DND-41 (cell line): ENCODE measurements at regions not wholly inside any gene's neighbourhood (a gene's known extent, or its start where the extent isn't known, plus 50 kb on each side); places are given as distances from the start of the nearest gene placed in this dataset.

Source experiments
- ATAC-seq: fragments of 200-7000 bp; cut with Tn5 transposase; 3 replicates; pipeline ENCODE4 v1.9.1; 2021; ENCODE audit warnings: low read depth; ENCODE audit not compliant: insufficient read depth
- DNase-seq: peaks from one replicate; pipeline ENCODE4 v3.0.0-alpha.2; 2020
- H2AFZ ChIP-seq: 2 replicates; pipeline ENCODE4 v1.6.0; 2012; ENCODE audit warnings: low read depth, low read length
- H3K27ac ChIP-seq: 2 replicates; pipeline ENCODE4 v1.5.1; 2012; ENCODE audit warnings: low read length, inconsistent platforms
- H3K27me3 ChIP-seq: fragments of 200-600 bp; sonication (generic); 2 replicates; pipeline ENCODE4 v1.6.0; 2012; ENCODE audit warnings: low read length, mild to moderate bottlenecking, inconsistent platforms; ENCODE audit not compliant: insufficient read depth, poor library complexity
- H3K36me3 ChIP-seq: 2 replicates; pipeline ENCODE4 v1.5.1; 2012; ENCODE audit warnings: low read length, inconsistent platforms; ENCODE audit not compliant: insufficient read depth
- H3K4me1 ChIP-seq: 2 replicates; pipeline ENCODE4 v1.5.1; 2012; ENCODE audit warnings: mild to moderate bottlenecking, low read length; ENCODE audit not compliant: insufficient read depth
- H3K4me2 ChIP-seq: 2 replicates; pipeline ENCODE4 v1.6.0; 2012; ENCODE audit warnings: mild to moderate bottlenecking, moderate library complexity, low read length, inconsistent platforms; ENCODE audit not compliant: insufficient read depth
- H3K4me3 ChIP-seq, 2 experiments: fragments of 200-600 bp in 1 of 2; shearing (Covaris generic) in 1 of 2; 2 replicates each; pipeline ENCODE4 v1.5.1; 2012 to 2016; ENCODE audit warnings: inconsistent platforms in 2 of 2, low read length in 2 of 2, mild to moderate bottlenecking in 2 of 2, low read depth in 1 of 2, moderate library complexity in 1 of 2
- H3K79me2 ChIP-seq: 2 replicates; pipeline ENCODE4 v1.6.0; 2012; ENCODE audit warnings: low read length, inconsistent platforms; ENCODE audit not compliant: insufficient read depth
- H3K9ac ChIP-seq: 2 replicates; pipeline ENCODE4 v1.6.0; 2012; ENCODE audit warnings: low read depth, mild to moderate bottlenecking, inconsistent platforms, low read length, moderate library complexity
- H3K9me3 ChIP-seq: 2 replicates; pipeline ENCODE4 v1.5.1; 2012; ENCODE audit warnings: low read length, moderate library complexity, mild to moderate bottlenecking, inconsistent platforms; ENCODE audit not compliant: insufficient read depth, severe bottlenecking
- H4K20me1 ChIP-seq: 2 replicates; pipeline ENCODE4 v1.6.0; 2012; ENCODE audit warnings: low read length; ENCODE audit not compliant: insufficient read depth
- EZH2 ChIP-seq: IDR thresholded peaks from 3 replicates; pipeline ENCODE4 v1.6.1; 2012; ENCODE audit warnings: borderline replicate concordance, low read depth, mild to moderate bottlenecking, moderate library complexity, low read length, inconsistent platforms; ENCODE audit not compliant: severe bottlenecking
- TF ChIP-seq, protein P1 (sequence below): IDR thresholded peaks from 2 replicates; pipeline ENCODE4 v1.5.1; 2012; ENCODE audit warnings: borderline replicate concordance, low read length, moderate library complexity, mild to moderate bottlenecking; ENCODE audit not compliant: poor library complexity, severe bottlenecking; ENCODE audit errors: extremely low read depth

DNA sequence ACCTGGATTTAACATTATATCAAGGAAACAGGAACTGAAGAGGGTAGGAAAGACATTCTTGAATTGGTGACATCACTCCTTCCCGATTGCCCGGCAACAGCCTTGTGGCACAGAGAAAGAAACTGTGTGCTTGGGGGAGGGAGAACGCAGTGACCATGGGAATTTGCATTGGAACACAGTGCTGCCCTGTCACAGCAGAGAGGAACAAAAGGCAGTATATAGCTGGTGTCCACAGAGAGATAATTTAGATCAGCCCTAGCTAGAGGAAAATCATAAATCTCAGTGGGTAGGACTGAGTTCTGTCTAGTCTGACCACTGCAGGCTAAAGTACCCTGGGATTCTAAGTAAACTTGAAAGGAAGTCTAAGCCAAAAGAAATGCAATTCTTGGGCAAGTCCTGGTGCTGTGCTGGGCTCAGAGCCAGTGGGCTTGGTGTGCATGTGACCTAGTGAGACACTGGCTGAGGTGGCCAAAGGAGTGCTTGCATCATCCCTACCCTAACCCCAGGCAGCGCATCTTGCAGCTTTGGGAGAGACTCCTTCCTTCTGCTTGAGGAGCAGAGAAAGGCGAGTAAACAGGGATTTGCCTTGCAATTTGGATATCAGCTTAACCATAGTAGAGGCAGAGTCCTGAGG is 697.6 kb downstream of the HACE1 start:
- ATAC-seq (no peak), DNase-seq (no peak)
- Histone ChIP-seq H3K9me3 (no peaks in the 10 kb centered on the region), H4K20me1 (no peaks in the 10 kb centered on the region), H3K79me2 (no peaks in the 10 kb centered on the region), H3K36me3 (no peaks in the 10 kb centered on the region), H2AFZ (no peak overlapping the region), H3K4me3 (no peak overlapping the region), H3K27ac (no peak overlapping the region), H3K27me3 (no peaks in the 10 kb centered on the region), H3K9ac (no peak overlapping the region), H3K4me2 (no peak overlapping the region), H3K4me1 (no peaks in the 10 kb centered on the region)
- TF ChIP-seq, protein P1, sequence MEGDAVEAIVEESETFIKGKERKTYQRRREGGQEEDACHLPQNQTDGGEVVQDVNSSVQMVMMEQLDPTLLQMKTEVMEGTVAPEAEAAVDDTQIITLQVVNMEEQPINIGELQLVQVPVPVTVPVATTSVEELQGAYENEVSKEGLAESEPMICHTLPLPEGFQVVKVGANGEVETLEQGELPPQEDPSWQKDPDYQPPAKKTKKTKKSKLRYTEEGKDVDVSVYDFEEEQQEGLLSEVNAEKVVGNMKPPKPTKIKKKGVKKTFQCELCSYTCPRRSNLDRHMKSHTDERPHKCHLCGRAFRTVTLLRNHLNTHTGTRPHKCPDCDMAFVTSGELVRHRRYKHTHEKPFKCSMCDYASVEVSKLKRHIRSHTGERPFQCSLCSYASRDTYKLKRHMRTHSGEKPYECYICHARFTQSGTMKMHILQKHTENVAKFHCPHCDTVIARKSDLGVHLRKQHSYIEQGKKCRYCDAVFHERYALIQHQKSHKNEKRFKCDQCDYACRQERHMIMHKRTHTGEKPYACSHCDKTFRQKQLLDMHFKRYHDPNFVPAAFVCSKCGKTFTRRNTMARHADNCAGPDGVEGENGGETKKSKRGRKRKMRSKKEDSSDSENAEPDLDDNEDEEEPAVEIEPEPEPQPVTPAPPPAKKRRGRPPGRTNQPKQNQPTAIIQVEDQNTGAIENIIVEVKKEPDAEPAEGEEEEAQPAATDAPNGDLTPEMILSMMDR: no peak
- TF ChIP-seq EZH2: no peak

DNA sequence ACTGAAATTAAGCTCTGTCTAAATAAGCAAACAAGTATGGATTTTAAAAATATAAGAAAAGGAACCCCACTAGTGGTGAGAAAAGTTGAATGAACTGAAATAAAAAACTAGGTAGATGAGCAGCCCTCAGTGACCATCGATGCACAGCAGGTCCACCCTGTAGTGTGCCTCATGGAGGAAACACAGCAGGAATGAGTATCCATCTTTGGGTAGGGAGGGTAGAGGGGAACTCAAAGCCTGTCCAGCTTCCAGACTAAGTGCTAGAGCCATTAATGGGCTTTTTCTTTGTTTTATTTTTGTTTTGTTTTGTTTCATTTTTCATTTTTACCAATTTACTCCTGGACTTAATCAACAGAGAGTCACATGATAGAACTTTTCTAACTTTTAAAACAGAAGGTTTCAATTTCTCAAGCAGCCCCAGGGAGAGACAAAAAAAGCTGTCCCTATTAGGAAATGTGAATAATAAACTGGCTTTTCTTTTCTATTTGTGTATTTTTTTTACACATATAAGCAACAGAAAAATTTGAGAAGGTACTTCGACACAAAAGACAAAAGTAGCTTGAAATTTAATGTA is 700.6 kb downstream of the HACE1 start:
- no peak overlapping the region for H3K9ac ChIP-seq
- no peaks in the 10 kb centered on the region for H3K36me3 ChIP-seq
- no peaks in the 10 kb centered on the region for H3K27me3 ChIP-seq
- no peak for ATAC-seq
- TF ChIP-seq, protein P1: no peak
- no peak for TF ChIP-seq EZH2
- H2AFZ ChIP-seq: no peak overlapping the region
- no peaks in the 10 kb centered on the region for H3K4me1 ChIP-seq
- DNase-seq: no peak
- H3K4me2 ChIP-seq: no peak overlapping the region
- H3K9me3 ChIP-seq: no peaks in the 10 kb centered on the region
- H3K79me2 ChIP-seq: no peaks in the 10 kb centered on the region
- no peaks in the 10 kb centered on the region for H4K20me1 ChIP-seq
- H3K4me3 ChIP-seq: no peak overlapping the region
- H3K27ac ChIP-seq: no peak overlapping the region

DNA sequence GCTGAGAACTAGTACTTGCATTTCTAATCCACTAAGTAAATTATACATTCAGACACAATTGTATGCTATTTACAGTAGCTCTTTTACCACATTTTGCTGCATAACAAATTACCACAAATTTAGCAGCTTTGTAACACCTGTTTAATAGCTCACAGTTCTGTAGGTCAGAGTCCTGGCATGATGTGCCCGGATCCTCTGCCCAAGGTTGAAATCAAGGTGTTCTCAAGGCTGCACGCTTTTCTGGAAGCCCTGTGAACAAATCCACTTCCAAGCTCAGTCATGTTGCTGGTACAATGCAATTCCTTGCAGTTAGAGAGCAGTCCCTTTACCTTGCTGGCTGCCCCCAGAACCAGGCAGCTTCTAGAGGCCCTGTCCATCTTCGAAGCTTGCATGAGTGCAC is 716.0 kb downstream of the HACE1 start:
- Histone ChIP-seq H2AFZ (no peak overlapping the region), H3K9me3 (no peaks in the 10 kb centered on the region), H3K36me3 (no peaks in the 10 kb centered on the region), H4K20me1 (no peaks in the 10 kb centered on the region), H3K4me2 (no peak overlapping the region), H3K27me3 (no peaks in the 10 kb centered on the region), H3K9ac (no peak overlapping the region), H3K79me2 (no peaks in the 10 kb centered on the region), H3K27ac (no peak overlapping the region), H3K4me3 (no peak overlapping the region), H3K4me1 (no peaks in the 10 kb centered on the region)
- no peak for DNase-seq
- TF ChIP-seq EZH2: no peak
- TF ChIP-seq, protein P1: no peak
- ATAC-seq: no peak

DNA sequence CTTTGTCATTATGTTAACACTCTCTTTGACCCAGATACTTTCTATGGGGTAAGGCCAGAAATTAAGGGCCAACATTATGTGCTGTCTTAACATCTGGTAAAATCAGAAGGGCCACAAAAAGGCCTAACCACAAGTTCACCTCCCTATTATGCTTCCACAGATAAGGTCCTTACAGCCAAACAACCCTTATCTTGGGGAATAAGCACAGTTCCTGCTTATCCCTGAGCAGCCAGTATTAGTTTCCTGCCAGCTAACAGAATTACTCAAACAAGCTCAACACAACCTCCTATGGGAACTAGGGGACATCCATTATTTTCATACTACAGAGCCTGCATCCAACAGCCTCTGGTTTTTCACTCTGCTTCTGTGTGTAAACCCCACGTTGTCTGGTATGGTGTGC is 724.8 kb downstream of the HACE1 start:
- Histone ChIP-seq H3K79me2 (no peaks in the 10 kb centered on the region), H3K9ac (no peak overlapping the region), H3K9me3 (no peaks in the 10 kb centered on the region), H3K27ac (no peak overlapping the region), H3K27me3 (no peaks in the 10 kb centered on the region), H2AFZ (no peak overlapping the region), H3K4me3 (no peak overlapping the region), H3K4me1 (no peaks in the 10 kb centered on the region), H3K36me3 (no peaks in the 10 kb centered on the region), H4K20me1 (no peaks in the 10 kb centered on the region), H3K4me2 (no peak overlapping the region)
- TF ChIP-seq, protein P1: no peak
- no peak for TF ChIP-seq EZH2
- ATAC-seq (no peak), DNase-seq (no peak)
